K562 (cell line): ENCODE measurements at regions not wholly inside any gene's neighbourhood (a gene's known extent, or its start where the extent isn't known, plus 50 kb on each side); places are given as distances from the start of the nearest gene placed in this dataset.
"Not testable (repeated sequence)": the region's sequence is repeated elsewhere in the genome, so short reads cannot be mapped to it uniquely, and the experiment has no call there.

Experiments used
- ATAC-seq: fragments of 200-7000 bp; cut with Tn5 transposase; 3 replicates; pipeline ENCODE4 v1.9.1; 2020; ENCODE audit warnings: moderate library complexity
- BruUV-seq: library from RNA; stranded (reverse); fragments of 400-500 nt; replicated peaks from 2 replicates; lab custom pipeline; 2021; lab: Mats Ljungman, UMichigan
- CTCF ChIA-PET: fragments of 300-600 bp; formaldehyde crosslinking; extraction: SDS; loops from one replicate; lab custom pipeline; 2021; ENCODE audit warnings: low intra/inter-chr PET ratio; lab: Yijun Ruan, JAX
- POLR2A ChIA-PET: fragments of 300-600, 350-650 bp; sonication (Branson Sonifier 250); formaldehyde crosslinking; extraction: SDS; loops from one replicate; lab custom pipeline; 2021; ENCODE audit warnings: antibody characterized with exemption, inconsistent platforms; lab: Yijun Ruan, JAX
- DNase-seq, 4 experiments: peaks; one replicate each; pipeline versions ENCODE4 v3.0.0 to v3.0.0-alpha.2; 2011 to 2018; ENCODE audit warnings: low spot score in 3 of 4, mixed read lengths in 3 of 4; ENCODE audit errors: extremely low read depth in 1 of 4
- FAIRE-seq: peaks from 2 replicates; lab custom pipeline; 2011; peaks lifted over from hg19 to GRCh38; lab: Jason Lieb, UNC
- H2AFZ ChIP-seq: 2 replicates; pipeline ENCODE4 v1.6.0; 2011; ENCODE audit warnings: low read depth, low read length, control low read depth, inconsistent platforms
- H3K27ac ChIP-seq: fragments of 200-600 bp; 3 replicates; pipeline ENCODE4 v1.8.0; 2011; ENCODE audit warnings: low read depth, mild to moderate bottlenecking, control low read depth, inconsistent platforms, low read length, moderate library complexity, mixed read lengths; ENCODE audit errors: extremely low read depth
- H3K27me3 ChIP-seq, 2 experiments: fragments of 300-600 bp in 1 of 2; 2 replicates in 1 of 2; 3 replicates in 1 of 2; pipeline versions ENCODE4 v1.6.0 to v1.8.0; 2011; ENCODE audit warnings: inconsistent platforms in 2 of 2, low read length in 2 of 2, mild to moderate bottlenecking in 1 of 2, mixed read lengths in 1 of 2, moderate library complexity in 1 of 2; ENCODE audit not compliant: control insufficient read depth in 2 of 2, insufficient read depth in 2 of 2
- H3K36me3 ChIP-seq: fragments of 300-600 bp; 3 replicates; pipeline ENCODE4 v1.8.0; 2011; ENCODE audit warnings: mild to moderate bottlenecking, low read length, inconsistent platforms; ENCODE audit not compliant: control insufficient read depth, insufficient read depth
- H3K4me1 ChIP-seq, 2 experiments: fragments of 200-600 bp in 1 of 2; replicated peaks in 1 of 2; 2 replicates in 1 of 2; 3 replicates in 1 of 2; pipeline versions ENCODE4 v1.5.1 to v1.8.0; 2011; ENCODE audit warnings: inconsistent platforms in 2 of 2, low read length in 2 of 2, mild to moderate bottlenecking in 1 of 2, mixed read lengths in 1 of 2, moderate library complexity in 1 of 2; ENCODE audit not compliant: control insufficient read depth in 2 of 2, insufficient read depth in 2 of 2
- H3K4me2 ChIP-seq: 2 replicates; pipeline ENCODE4 v1.6.1; 2011; ENCODE audit warnings: low read length, control low read depth, inconsistent platforms, mixed read lengths; ENCODE audit not compliant: insufficient read depth
- H3K4me3 ChIP-seq: fragments of 200-600 bp; sonication (generic), shearing (Covaris generic); 2 replicates; pipeline ENCODE4 v1.5.1; 2016; ENCODE audit warnings: control low read depth, inconsistent platforms
- H3K79me2 ChIP-seq: fragments of 200-600 bp; 3 replicates; pipeline ENCODE4 v1.8.0; 2011; ENCODE audit warnings: low read length, inconsistent platforms; ENCODE audit not compliant: control insufficient read depth, insufficient read depth
- H3K9ac ChIP-seq, 2 experiments: 2 replicates each; pipeline versions ENCODE4 v1.6.0 to v1.6.1; 2011; ENCODE audit warnings: low read depth in 2 of 2, low read length in 2 of 2, control low read depth in 1 of 2, inconsistent platforms in 1 of 2, mild to moderate bottlenecking in 1 of 2, mixed read lengths in 1 of 2; ENCODE audit not compliant: insufficient read depth in 1 of 2
- H3K9me1 ChIP-seq: one replicate; pipeline ENCODE4 v1.6.0; 2011; ENCODE audit warnings: inconsistent platforms, mild to moderate bottlenecking, low read length, moderate library complexity; ENCODE audit not compliant: control insufficient read depth, insufficient read depth
- H3K9me3 ChIP-seq: replicated peaks from 2 replicates; pipeline ENCODE4 v1.5.1; 2011; ENCODE audit warnings: low read depth, low read length, inconsistent platforms; ENCODE audit not compliant: control insufficient read depth, insufficient read depth
- H4K20me1 ChIP-seq: replicated peaks from 2 replicates; pipeline ENCODE4 v1.6.1; 2011; ENCODE audit warnings: low read length, inconsistent platforms, mixed read lengths; ENCODE audit not compliant: control insufficient read depth, insufficient read depth
- BRF2 ChIP-seq: IDR thresholded peaks from 3 replicates; pipeline ENCODE4 v1.6.1; 2011; ENCODE audit warnings: borderline replicate concordance, mild to moderate bottlenecking; ENCODE audit not compliant: insufficient read length, insufficient read depth
- EZH2 ChIP-seq: IDR thresholded peaks from 2 replicates; pipeline ENCODE4 v1.6.1; 2012; ENCODE audit warnings: low read depth, mild to moderate bottlenecking, inconsistent platforms, low read length, borderline replicate concordance
- PHB ChIP-seq: fragments of 250-450 bp; sonication (Bioruptor Pico); IDR thresholded peaks from 2 replicates; pipeline ENCODE4 v1.5.0; 2021
- RNF219 ChIP-seq: fragments of 250-450 bp; sonication (Bioruptor Pico); IDR thresholded peaks from 2 replicates; pipeline ENCODE4 v1.5.0; 2022; ENCODE audit warnings: mild to moderate bottlenecking
- WGBS: fragments of 100-300 bp; shearing (Covaris generic); methylation state at CpG from one replicate; pipeline ENCODE4 v1.1.6; 2016; ENCODE audit warnings: low coverage, mixed read lengths; ENCODE audit not compliant: insufficient coverage; ENCODE audit errors: missing lambda C conversion rate; 5-methylcytosine and 5-hydroxymethylcytosine counted together
- in situ Hi-C: fragments of 300-500 bp; cut with MboI; formaldehyde crosslinking; loops from 4 replicates; pipeline ENCODE4 v1.15.0; 2018; ENCODE audit warnings: inconsistent platforms, mixed read lengths
- intact Hi-C: fragments of 100-400 bp; cut with micrococcal nuclease; formaldehyde crosslinking; loops from 2 replicates; pipeline ENCODE4 v1.14.2; 2022

GRCh38 chr7:148505645-148506375 is 84.8 kb upstream of the C7orf33 start:
- no peak overlapping the region for H3K4me2 ChIP-seq
- CTCF ChIA-PET = interaction anchor here (0.6 kb wide), 1 partner anchor 376 kb away, joined by 3 read pairs; no protein-coding TSS in a partner anchor
- intact Hi-C loops (loop anchor here (5.0 to 10.0 kb wide), 2 partner anchors 249 to 586 kb away; partner anchors contain the start of gene ZNF786), in situ Hi-C loops (loop anchor here (5.0 kb wide), 1 partner anchor 456 kb away; no protein-coding TSS in a partner anchor)
- no peaks in the 10 kb centered on the region for H3K36me3 ChIP-seq
- H3K27ac ChIP-seq = no peak overlapping the region
- H3K4me3 ChIP-seq = no peak overlapping the region
- no TSS peak for BruUV-seq
- H3K9me1 ChIP-seq = no peaks in the 10 kb centered on the region
- WGBS = 2% methylated on average over 7 of the region's 7 CpGs
- H3K9me3 ChIP-seq = no peaks in the 10 kb centered on the region
- no peak for DNase-seq
- no peak for ATAC-seq
- no peak for TF ChIP-seq RNF219 (CRISPR knock-in tag)
- TF ChIP-seq BRF2 = no peak
- no peak for TF ChIP-seq EZH2
- no peak for TF ChIP-seq PHB (CRISPR knock-in tag)
- POLR2A ChIA-PET = interaction anchor here (1.5 kb wide), 1 partner anchor 10 kb away, joined by 5 read pairs; no protein-coding TSS in a partner anchor
- H4K20me1 ChIP-seq = no peaks in the 10 kb centered on the region
- H3K79me2 ChIP-seq = no peaks in the 10 kb centered on the region
- no peak overlapping the region for H3K9ac ChIP-seq
- no peaks in the 10 kb centered on the region for H3K4me1 ChIP-seq
- H3K27me3 ChIP-seq = peaks cover 16 to 42% of the 10 kb centered on the region in 2 experiments; a peak in 4 of 5 replicates
- no peak for FAIRE-seq
- no peak overlapping the region for H2AFZ ChIP-seq

GRCh38 chr7:148507064-148507573 is 83.4 kb upstream of the C7orf33 start:
- H3K4me2 ChIP-seq, H3K4me3 ChIP-seq, ATAC-seq, H4K20me1 ChIP-seq, H3K9me3 ChIP-seq, FAIRE-seq, H3K9ac ChIP-seq, H3K79me2 ChIP-seq, H3K9me1 ChIP-seq, DNase-seq, H2AFZ ChIP-seq, H3K36me3 ChIP-seq, H3K4me1 ChIP-seq, BruUV-seq, H3K27ac ChIP-seq: not testable (repeated sequence)
- ChIA-PET POLR2A (interaction anchor here (0.8 kb wide), 1 partner anchor 162 kb away, joined by 3 read pairs; no protein-coding TSS in a partner anchor), CTCF (interaction anchor here (1.2 kb wide), 1 partner anchor 584 kb away, joined by 3 read pairs; no protein-coding TSS in a partner anchor)
- in situ Hi-C loops (loop anchor here (5.0 kb wide), 1 partner anchor 455 kb away; no protein-coding TSS in a partner anchor), intact Hi-C loops (loop anchor here (5.0 to 10.0 kb wide), 2 partner anchors 248 to 585 kb away; partner anchors contain the start of gene ZNF786)
- H3K27me3 ChIP-seq = peaks cover 5 to 34% of the 10 kb centered on the region in 2 experiments; a peak in 3 of 5 replicates
- WGBS = 11% methylated on average over 7 of the region's 7 CpGs
